ENCODE measurements at regions not wholly inside any gene's neighbourhood (a gene's known extent, or its start where the extent isn't known, plus 50 kb on each side); places are given as distances from the start of the nearest gene placed in this dataset.

- H3K4me3 ChIP-seq (ENCODE audit: low read depth, low read length), result no peak overlapping the region
- TF ChIP-seq MAX (IDR thresholded peaks at IDR 0.05; ENCODE audit: low read depth, low read length), result no peak
- TF ChIP-seq MYC (IDR thresholded peaks at IDR 0.05; ENCODE audit: low read depth, low read length), result no peak
- TF ChIP-seq POLR2A (IDR thresholded peaks at IDR 0.05; ENCODE audit: extremely low read depth, insufficient read length), result no peak
- TF ChIP-seq CTCF (IDR thresholded peaks at IDR 0.05; ENCODE audit: low read depth, low read length), result no peak
- peak; percentile 2 for DNase-seq (ENCODE audit: low read depth)
Measured at GRCh38 chr14:43005807-43006206, 1399.1 kb downstream of the LRFN5 start.

- H3K4me3 ChIP-seq (ENCODE audit: low read depth, low read length), result no peak overlapping the region
- DNase-seq (ENCODE audit: low read depth), result peak; percentile 3
- TF ChIP-seq MAX (IDR thresholded peaks at IDR 0.05; ENCODE audit: low read depth, low read length) (no peak), POLR2A (IDR thresholded peaks at IDR 0.05; ENCODE audit: extremely low read depth, insufficient read length) (no peak), CTCF (IDR thresholded peaks at IDR 0.05; ENCODE audit: low read depth, low read length) (no peak), MYC (IDR thresholded peaks at IDR 0.05; ENCODE audit: low read depth, low read length) (no peak)
Measured at GRCh38 chr14:43003845-43004244, 1397.2 kb downstream of the LRFN5 start.

- no peak for DNase-seq (ENCODE audit: low read depth)
- no peak overlapping the region for H3K4me3 ChIP-seq (ENCODE audit: low read depth, low read length)
- TF ChIP-seq MYC (IDR thresholded peaks at IDR 0.05; ENCODE audit: low read depth, low read length) (no peak), MAX (IDR thresholded peaks at IDR 0.05; ENCODE audit: low read depth, low read length) (no peak), CTCF (IDR thresholded peaks at IDR 0.05; ENCODE audit: low read depth, low read length) (no peak), POLR2A (IDR thresholded peaks at IDR 0.05; ENCODE audit: extremely low read depth, insufficient read length) (no peak)
Measured at GRCh38 chr14:43001731-43002130, 1395.1 kb downstream of the LRFN5 start.

- DNase-seq (ENCODE audit: low read depth), result no peak
- TF ChIP-seq MYC (IDR thresholded peaks at IDR 0.05; ENCODE audit: low read depth, low read length) (no peak), CTCF (IDR thresholded peaks at IDR 0.05; ENCODE audit: low read depth, low read length) (no peak), POLR2A (IDR thresholded peaks at IDR 0.05; ENCODE audit: extremely low read depth, insufficient read length) (no peak), MAX (IDR thresholded peaks at IDR 0.05; ENCODE audit: low read depth, low read length) (no peak)
Measured at GRCh38 chr14:42994051-42994736, 1387.5 kb downstream of the LRFN5 start.

GRCh38 chr14:42992930-42993329 lies 1386.3 kb downstream of the LRFN5 start:
- DNase-seq (ENCODE audit: low read depth), result no peak
- H3K4me3 ChIP-seq (ENCODE audit: low read depth, low read length), result no peak overlapping the region
- TF ChIP-seq POLR2A (IDR thresholded peaks at IDR 0.05; ENCODE audit: extremely low read depth, insufficient read length) (no peak), CTCF (IDR thresholded peaks at IDR 0.05; ENCODE audit: low read depth, low read length) (no peak), MYC (IDR thresholded peaks at IDR 0.05; ENCODE audit: low read depth, low read length) (no peak), MAX (IDR thresholded peaks at IDR 0.05; ENCODE audit: low read depth, low read length) (no peak)

More at GRCh38 chr14:42994051-42994736, 1387.5 kb downstream of the LRFN5 start:
- no peak overlapping the region for H3K4me3 ChIP-seq (ENCODE audit: low read depth, low read length)

Data from NB4 (cell line).